ENCODE measurements at regions not wholly inside any gene's neighbourhood (a gene's known extent, or its start where the extent isn't known, plus 50 kb on each side); places are given as distances from the start of the nearest gene placed in this dataset.

DNA sequence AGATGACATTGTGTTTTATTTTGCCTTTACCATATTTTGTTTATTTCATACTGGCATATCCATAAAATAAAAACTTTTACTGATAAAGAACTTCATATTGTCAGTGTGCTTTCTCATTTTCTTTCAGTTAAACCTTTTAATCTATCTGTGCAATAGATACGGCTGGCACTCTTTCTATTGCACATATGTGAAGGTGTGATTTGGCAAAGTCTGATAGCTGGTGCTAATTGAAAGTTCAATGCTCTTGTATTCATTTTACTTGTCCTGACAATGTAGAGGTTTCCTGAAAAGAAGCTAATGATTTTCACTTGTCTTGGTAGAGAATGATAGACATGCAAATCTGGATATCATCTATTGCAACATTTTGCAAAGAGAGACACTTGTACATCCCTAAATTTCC is 467.0 kb downstream of the NSUN3 start:
- H3K79me2 ChIP-seq (ENCODE audit: insufficient read depth, low read length): no peaks in the 10 kb centered on the region
- no peak overlapping the region for H3K27ac ChIP-seq (ENCODE audit: low read depth, low read length)
- no peak overlapping the region for H2AFZ ChIP-seq (ENCODE audit: low read length)

DNA sequence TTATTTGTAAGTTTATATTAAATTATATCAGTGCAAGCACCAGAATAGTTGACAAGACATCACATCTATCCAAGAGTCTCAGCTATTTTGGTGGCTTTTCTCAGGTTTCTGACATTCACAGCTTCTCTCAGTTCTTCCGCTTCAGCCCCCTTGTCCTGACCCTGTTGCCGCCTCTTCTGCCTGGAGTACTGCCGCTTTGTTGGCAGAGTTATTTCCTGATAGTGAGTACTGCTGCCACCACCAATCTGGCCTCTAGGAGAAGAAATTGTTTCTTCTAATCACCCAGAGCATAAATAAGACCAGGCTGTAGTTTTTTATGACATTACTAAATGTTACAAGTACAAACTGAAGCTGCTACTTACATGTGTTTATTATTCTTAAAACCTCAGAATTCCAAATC is 470.1 kb downstream of the NSUN3 start:
- Histone ChIP-seq H3K27me3 (ENCODE audit: insufficient read depth, low read length) (no peaks in the 10 kb centered on the region), H2AFZ (ENCODE audit: low read length) (no peak overlapping the region), H3K4me2 (ENCODE audit: insufficient read depth, low read length) (no peak overlapping the region), H3K36me3 (ENCODE audit: insufficient read depth, low read length) (no peaks in the 10 kb centered on the region), H3K4me3 (ENCODE audit: insufficient read depth, low read length) (no peak overlapping the region), H3K79me2 (ENCODE audit: insufficient read depth, low read length) (no peaks in the 10 kb centered on the region), H3K9me3 (ENCODE audit: low read depth, low read length) (no peaks in the 10 kb centered on the region), H3K27ac (ENCODE audit: low read depth, low read length) (no peak overlapping the region), H4K20me1 (ENCODE audit: insufficient read depth, low read length) (no peaks in the 10 kb centered on the region), H3K4me1 (ENCODE audit: insufficient read depth, low read length) (no peaks in the 10 kb centered on the region)
- TF ChIP-seq, protein P1, sequence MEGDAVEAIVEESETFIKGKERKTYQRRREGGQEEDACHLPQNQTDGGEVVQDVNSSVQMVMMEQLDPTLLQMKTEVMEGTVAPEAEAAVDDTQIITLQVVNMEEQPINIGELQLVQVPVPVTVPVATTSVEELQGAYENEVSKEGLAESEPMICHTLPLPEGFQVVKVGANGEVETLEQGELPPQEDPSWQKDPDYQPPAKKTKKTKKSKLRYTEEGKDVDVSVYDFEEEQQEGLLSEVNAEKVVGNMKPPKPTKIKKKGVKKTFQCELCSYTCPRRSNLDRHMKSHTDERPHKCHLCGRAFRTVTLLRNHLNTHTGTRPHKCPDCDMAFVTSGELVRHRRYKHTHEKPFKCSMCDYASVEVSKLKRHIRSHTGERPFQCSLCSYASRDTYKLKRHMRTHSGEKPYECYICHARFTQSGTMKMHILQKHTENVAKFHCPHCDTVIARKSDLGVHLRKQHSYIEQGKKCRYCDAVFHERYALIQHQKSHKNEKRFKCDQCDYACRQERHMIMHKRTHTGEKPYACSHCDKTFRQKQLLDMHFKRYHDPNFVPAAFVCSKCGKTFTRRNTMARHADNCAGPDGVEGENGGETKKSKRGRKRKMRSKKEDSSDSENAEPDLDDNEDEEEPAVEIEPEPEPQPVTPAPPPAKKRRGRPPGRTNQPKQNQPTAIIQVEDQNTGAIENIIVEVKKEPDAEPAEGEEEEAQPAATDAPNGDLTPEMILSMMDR (IDR thresholded peaks at IDR 0.05; ENCODE audit: extremely low read depth, low read depth, low read length): no peak
- no peak for DNase-seq (ENCODE audit: insufficient read length, low spot score, missing footprints)

More for the DNA sequence above, 467.0 kb downstream of the NSUN3 start:
- TF ChIP-seq, protein P1 (IDR thresholded peaks at IDR 0.05; ENCODE audit: extremely low read depth, low read depth, low read length): no peak
- Histone ChIP-seq H3K4me2 (ENCODE audit: insufficient read depth, low read length) (no peak overlapping the region), H3K27me3 (ENCODE audit: insufficient read depth, low read length) (no peaks in the 10 kb centered on the region), H3K4me3 (ENCODE audit: insufficient read depth, low read length) (no peak overlapping the region), H3K9me3 (ENCODE audit: low read depth, low read length) (no peaks in the 10 kb centered on the region), H3K4me1 (ENCODE audit: insufficient read depth, low read length) (no peaks in the 10 kb centered on the region), H4K20me1 (ENCODE audit: insufficient read depth, low read length) (no peaks in the 10 kb centered on the region), H3K36me3 (ENCODE audit: insufficient read depth, low read length) (no peaks in the 10 kb centered on the region)
- DNase-seq (ENCODE audit: insufficient read length, low spot score, missing footprints): no peak

DNA sequence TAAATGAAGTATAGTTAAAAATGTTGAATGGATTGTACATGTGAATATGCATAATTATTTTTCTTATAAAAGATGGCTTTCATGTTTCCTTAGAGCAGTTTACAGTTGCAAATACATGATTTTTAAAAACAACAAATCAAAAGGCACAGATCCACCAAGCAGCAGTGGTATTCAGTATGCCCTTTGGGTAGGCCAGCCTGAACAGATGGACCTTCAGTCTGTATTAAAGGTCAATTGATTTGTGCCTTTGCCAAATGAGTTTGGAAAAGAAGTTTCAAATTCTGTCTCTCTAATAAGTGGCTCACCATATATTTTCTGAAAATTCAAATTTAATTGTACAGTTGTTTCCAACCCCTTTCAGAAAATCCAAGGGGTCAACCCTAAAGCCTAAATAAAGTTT is 477.1 kb downstream of the NSUN3 start:
- H3K4me2 ChIP-seq (ENCODE audit: insufficient read depth, low read length): no peak overlapping the region
- no peak for DNase-seq (ENCODE audit: insufficient read length, low spot score, missing footprints)
- no peaks in the 10 kb centered on the region for H3K9me3 ChIP-seq (ENCODE audit: low read depth, low read length)
- no peaks in the 10 kb centered on the region for H3K79me2 ChIP-seq (ENCODE audit: insufficient read depth, low read length)
- H3K4me1 ChIP-seq (ENCODE audit: insufficient read depth, low read length): no peaks in the 10 kb centered on the region
- no peaks in the 10 kb centered on the region for H3K36me3 ChIP-seq (ENCODE audit: insufficient read depth, low read length)
- no peaks in the 10 kb centered on the region for H4K20me1 ChIP-seq (ENCODE audit: insufficient read depth, low read length)
- TF ChIP-seq, protein P1 (IDR thresholded peaks at IDR 0.05; ENCODE audit: extremely low read depth, low read depth, low read length): no peak
- H3K27ac ChIP-seq (ENCODE audit: low read depth, low read length): no peak overlapping the region
- H3K27me3 ChIP-seq (ENCODE audit: insufficient read depth, low read length): no peaks in the 10 kb centered on the region
- H2AFZ ChIP-seq (ENCODE audit: low read length): no peak overlapping the region
- no peak overlapping the region for H3K4me3 ChIP-seq (ENCODE audit: insufficient read depth, low read length)

DNA sequence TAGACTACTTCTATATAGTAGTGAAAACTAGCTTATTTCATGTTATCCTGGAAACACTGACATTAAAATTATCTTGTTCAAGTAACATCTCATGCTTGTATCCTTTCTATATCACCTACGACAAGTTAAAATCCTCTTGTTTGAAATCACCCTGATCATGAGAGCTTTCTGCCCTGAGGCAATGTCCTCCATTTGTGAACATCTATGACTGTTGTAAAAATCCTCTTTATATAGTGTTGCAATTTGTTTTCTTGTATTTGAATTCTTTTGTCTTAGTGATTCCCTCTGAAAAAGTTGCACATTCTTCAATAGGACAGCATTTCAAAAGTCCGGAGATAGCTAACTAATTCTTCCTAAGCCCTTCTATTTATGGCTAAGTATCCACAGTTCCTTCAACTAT is 480.3 kb downstream of the NSUN3 start:
- no peak overlapping the region for H3K4me2 ChIP-seq (ENCODE audit: insufficient read depth, low read length)
- H2AFZ ChIP-seq (ENCODE audit: low read length): no peak overlapping the region
- no peaks in the 10 kb centered on the region for H3K9me3 ChIP-seq (ENCODE audit: low read depth, low read length)
- H3K4me3 ChIP-seq (ENCODE audit: insufficient read depth, low read length): no peak overlapping the region
- H3K27ac ChIP-seq (ENCODE audit: low read depth, low read length): no peak overlapping the region
- H3K79me2 ChIP-seq (ENCODE audit: insufficient read depth, low read length): no peaks in the 10 kb centered on the region
- H3K4me1 ChIP-seq (ENCODE audit: insufficient read depth, low read length): no peaks in the 10 kb centered on the region
- DNase-seq (ENCODE audit: insufficient read length, low spot score, missing footprints): no peak
- no peaks in the 10 kb centered on the region for H3K36me3 ChIP-seq (ENCODE audit: insufficient read depth, low read length)
- H4K20me1 ChIP-seq (ENCODE audit: insufficient read depth, low read length): no peaks in the 10 kb centered on the region
- TF ChIP-seq, protein P1 (IDR thresholded peaks at IDR 0.05; ENCODE audit: extremely low read depth, low read depth, low read length): no peak
- no peaks in the 10 kb centered on the region for H3K27me3 ChIP-seq (ENCODE audit: insufficient read depth, low read length)

Data from osteoblast (primary cell).